ENCODE measurements at regions not wholly inside any gene's neighbourhood (a gene's known extent, or its start where the extent isn't known, plus 50 kb on each side); places are given as distances from the start of the nearest gene placed in this dataset.
"Not testable (repeated sequence)": the region's sequence is repeated elsewhere in the genome, so short reads cannot be mapped to it uniquely, and the experiment has no call there.

DNA sequence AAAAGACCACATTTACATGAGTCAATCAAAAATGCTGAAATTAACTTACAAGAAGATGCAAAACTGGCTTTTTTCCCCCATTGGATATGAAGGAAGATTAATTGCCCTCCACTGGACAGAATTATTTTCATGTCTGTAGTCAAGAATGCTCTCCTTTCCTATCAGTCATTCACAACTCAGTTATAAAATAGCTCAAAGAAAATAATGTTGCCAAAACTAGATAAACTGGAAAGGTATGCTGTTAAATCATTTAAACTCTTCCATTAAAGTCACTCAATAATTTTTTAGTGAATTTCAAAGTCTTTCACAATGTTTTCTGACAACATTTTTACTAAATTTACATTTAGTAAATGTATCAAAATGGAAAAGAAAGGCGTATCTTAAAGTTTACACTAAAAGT, 384.5 kb downstream of the HGF start:
- no peaks in the 10 kb centered on the region for H3K36me3 ChIP-seq (ENCODE audit: insufficient read depth, low read length)
- no peak overlapping the region for H2AFZ ChIP-seq (ENCODE audit: low read length)
- no peaks in the 10 kb centered on the region for H4K20me1 ChIP-seq (ENCODE audit: insufficient read depth, low read length, poor library complexity, severe bottlenecking)
- TF ChIP-seq, protein P1, sequence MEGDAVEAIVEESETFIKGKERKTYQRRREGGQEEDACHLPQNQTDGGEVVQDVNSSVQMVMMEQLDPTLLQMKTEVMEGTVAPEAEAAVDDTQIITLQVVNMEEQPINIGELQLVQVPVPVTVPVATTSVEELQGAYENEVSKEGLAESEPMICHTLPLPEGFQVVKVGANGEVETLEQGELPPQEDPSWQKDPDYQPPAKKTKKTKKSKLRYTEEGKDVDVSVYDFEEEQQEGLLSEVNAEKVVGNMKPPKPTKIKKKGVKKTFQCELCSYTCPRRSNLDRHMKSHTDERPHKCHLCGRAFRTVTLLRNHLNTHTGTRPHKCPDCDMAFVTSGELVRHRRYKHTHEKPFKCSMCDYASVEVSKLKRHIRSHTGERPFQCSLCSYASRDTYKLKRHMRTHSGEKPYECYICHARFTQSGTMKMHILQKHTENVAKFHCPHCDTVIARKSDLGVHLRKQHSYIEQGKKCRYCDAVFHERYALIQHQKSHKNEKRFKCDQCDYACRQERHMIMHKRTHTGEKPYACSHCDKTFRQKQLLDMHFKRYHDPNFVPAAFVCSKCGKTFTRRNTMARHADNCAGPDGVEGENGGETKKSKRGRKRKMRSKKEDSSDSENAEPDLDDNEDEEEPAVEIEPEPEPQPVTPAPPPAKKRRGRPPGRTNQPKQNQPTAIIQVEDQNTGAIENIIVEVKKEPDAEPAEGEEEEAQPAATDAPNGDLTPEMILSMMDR (conservative IDR thresholded peaks at IDR 0.05; ENCODE audit: low read length), result no peak
- TF ChIP-seq EZH2phosphoT487 (IDR thresholded peaks at IDR 0.05; ENCODE audit: borderline replicate concordance), result no peak
- H3K9me2 ChIP-seq (replicated peaks; ENCODE audit: low read depth, low read length), result no peaks in the 10 kb centered on the region
- H3K27me3 ChIP-seq (ENCODE audit: insufficient read depth, low read length, poor library complexity, severe bottlenecking), result no peaks in the 10 kb centered on the region
- no peaks in the 10 kb centered on the region for H3K79me2 ChIP-seq (ENCODE audit: insufficient read depth, low read length)
- H3K4me2 ChIP-seq (ENCODE audit: low read depth, low read length, poor library complexity, severe bottlenecking), result no peak overlapping the region
- H3K9ac ChIP-seq (ENCODE audit: low read depth, low read length, poor library complexity, severe bottlenecking), result no peak overlapping the region
- H3K9me3 ChIP-seq (ENCODE audit: insufficient read depth, low read depth, low read length), result no peaks in the 10 kb centered on the region
- no peaks in the 10 kb centered on the region for H3F3A ChIP-seq (ENCODE audit: low read depth)
- no peak overlapping the region for H3K4me3 ChIP-seq (ENCODE audit: low read length, poor library complexity, severe bottlenecking)
- H3K4me1 ChIP-seq (ENCODE audit: insufficient read depth, low read length, poor library complexity, severe bottlenecking), result no peaks in the 10 kb centered on the region

DNA sequence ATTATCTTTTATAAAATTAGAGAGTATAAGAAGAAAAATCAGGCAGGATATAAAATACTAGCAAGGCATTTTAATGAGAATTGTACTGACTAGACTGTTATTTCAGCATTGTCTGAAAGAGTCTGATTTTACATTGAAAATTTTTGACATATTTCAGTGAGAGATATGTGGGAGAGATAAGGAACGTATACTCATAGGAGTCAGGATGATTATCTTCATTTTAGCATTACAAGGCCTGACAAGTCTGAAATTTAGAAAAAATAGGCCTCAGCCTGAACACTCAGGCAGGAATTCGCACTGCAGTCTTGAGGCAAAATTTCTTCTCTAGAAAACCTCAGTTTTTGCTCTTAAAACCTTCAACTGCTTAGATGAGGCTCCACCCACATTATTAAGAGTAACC, 386.0 kb downstream of the HGF start:
- H4K20me1 ChIP-seq (ENCODE audit: insufficient read depth, low read length, poor library complexity, severe bottlenecking), result no peaks in the 10 kb centered on the region
- no peaks in the 10 kb centered on the region for H3F3A ChIP-seq (ENCODE audit: low read depth)
- no peaks in the 10 kb centered on the region for H3K79me2 ChIP-seq (ENCODE audit: insufficient read depth, low read length)
- no peaks in the 10 kb centered on the region for H3K36me3 ChIP-seq (ENCODE audit: insufficient read depth, low read length)
- no peak overlapping the region for H3K4me3 ChIP-seq (ENCODE audit: low read length, poor library complexity, severe bottlenecking)
- H2AFZ ChIP-seq (ENCODE audit: low read length), result no peak overlapping the region
- no peaks in the 10 kb centered on the region for H3K9me3 ChIP-seq (ENCODE audit: insufficient read depth, low read depth, low read length)
- no peak overlapping the region for H3K4me2 ChIP-seq (ENCODE audit: low read depth, low read length, poor library complexity, severe bottlenecking)
- no peak for TF ChIP-seq EZH2phosphoT487 (IDR thresholded peaks at IDR 0.05; ENCODE audit: borderline replicate concordance)
- TF ChIP-seq, protein P1 (conservative IDR thresholded peaks at IDR 0.05; ENCODE audit: low read length), result no peak
- H3K27me3 ChIP-seq (ENCODE audit: insufficient read depth, low read length, poor library complexity, severe bottlenecking), result no peaks in the 10 kb centered on the region
- no peak overlapping the region for H3K9ac ChIP-seq (ENCODE audit: low read depth, low read length, poor library complexity, severe bottlenecking)
- H3K9me2 ChIP-seq (replicated peaks; ENCODE audit: low read depth, low read length), result no peaks in the 10 kb centered on the region
- no peaks in the 10 kb centered on the region for H3K4me1 ChIP-seq (ENCODE audit: insufficient read depth, low read length, poor library complexity, severe bottlenecking)

DNA sequence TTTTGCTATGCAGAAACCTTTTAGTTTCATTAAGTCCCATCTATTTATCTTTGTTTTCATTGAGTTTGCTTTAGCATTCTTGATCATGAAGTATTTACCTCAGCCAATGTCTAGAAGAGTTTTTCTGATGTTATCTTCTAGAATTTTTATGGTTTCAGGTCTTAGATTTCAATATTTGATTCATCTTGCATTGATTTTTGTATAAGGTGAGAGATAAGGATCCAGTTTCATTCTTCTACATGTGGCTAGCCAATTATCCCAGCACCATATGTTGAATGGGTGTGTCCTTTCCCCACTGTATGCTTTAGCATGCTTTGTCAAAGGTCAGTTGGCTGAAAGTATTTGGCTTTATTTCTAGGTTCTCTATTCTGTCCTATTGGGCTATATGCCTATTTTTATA, 395.2 kb downstream of the HGF start:
- H3K9ac ChIP-seq (ENCODE audit: low read depth, low read length, poor library complexity, severe bottlenecking); H3K36me3 ChIP-seq (ENCODE audit: insufficient read depth, low read length); H3K9me2 ChIP-seq (replicated peaks; ENCODE audit: low read depth, low read length); H3K4me2 ChIP-seq (ENCODE audit: low read depth, low read length, poor library complexity, severe bottlenecking); H2AFZ ChIP-seq (ENCODE audit: low read length); H3K27me3 ChIP-seq (ENCODE audit: insufficient read depth, low read length, poor library complexity, severe bottlenecking); H4K20me1 ChIP-seq (ENCODE audit: insufficient read depth, low read length, poor library complexity, severe bottlenecking); H3K9me3 ChIP-seq (ENCODE audit: insufficient read depth, low read depth, low read length); H3F3A ChIP-seq (ENCODE audit: low read depth); H3K4me1 ChIP-seq (ENCODE audit: insufficient read depth, low read length, poor library complexity, severe bottlenecking); H3K79me2 ChIP-seq (ENCODE audit: insufficient read depth, low read length); H3K4me3 ChIP-seq (ENCODE audit: low read length, poor library complexity, severe bottlenecking): not testable (repeated sequence)

DNA sequence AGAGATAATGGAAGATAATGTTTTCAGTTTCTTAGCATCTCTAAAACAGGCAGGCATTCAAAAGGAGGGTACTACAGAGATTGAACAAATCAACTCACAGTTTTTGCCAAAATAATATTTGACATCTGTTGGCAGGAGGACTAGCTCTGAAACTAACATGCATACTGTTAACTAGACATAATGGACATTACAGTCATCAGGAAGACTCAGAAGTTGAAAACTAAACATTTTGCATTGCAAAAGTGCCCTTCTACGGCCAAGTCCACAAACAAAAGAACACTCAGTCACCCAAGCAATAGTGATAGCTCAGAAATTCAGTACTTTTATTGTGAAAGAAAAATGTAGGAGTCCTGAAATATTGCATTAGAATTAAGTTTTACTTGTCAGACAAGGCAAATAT, 399.0 kb downstream of the HGF start:
- no peaks in the 10 kb centered on the region for H3F3A ChIP-seq (ENCODE audit: low read depth)
- no peaks in the 10 kb centered on the region for H3K27me3 ChIP-seq (ENCODE audit: insufficient read depth, low read length, poor library complexity, severe bottlenecking)
- no peak overlapping the region for H3K4me2 ChIP-seq (ENCODE audit: low read depth, low read length, poor library complexity, severe bottlenecking)
- H3K9me3 ChIP-seq (ENCODE audit: insufficient read depth, low read depth, low read length), result no peaks in the 10 kb centered on the region
- H3K9me2 ChIP-seq (replicated peaks; ENCODE audit: low read depth, low read length), result no peaks in the 10 kb centered on the region
- H2AFZ ChIP-seq (ENCODE audit: low read length), result no peak overlapping the region
- TF ChIP-seq, protein P1 (conservative IDR thresholded peaks at IDR 0.05; ENCODE audit: low read length), result no peak
- no peak for TF ChIP-seq EZH2phosphoT487 (IDR thresholded peaks at IDR 0.05; ENCODE audit: borderline replicate concordance)
- H3K4me1 ChIP-seq (ENCODE audit: insufficient read depth, low read length, poor library complexity, severe bottlenecking), result no peaks in the 10 kb centered on the region
- H4K20me1 ChIP-seq (ENCODE audit: insufficient read depth, low read length, poor library complexity, severe bottlenecking), result no peaks in the 10 kb centered on the region
- no peak overlapping the region for H3K4me3 ChIP-seq (ENCODE audit: low read length, poor library complexity, severe bottlenecking)
- no peak overlapping the region for H3K9ac ChIP-seq (ENCODE audit: low read depth, low read length, poor library complexity, severe bottlenecking)
- no peaks in the 10 kb centered on the region for H3K36me3 ChIP-seq (ENCODE audit: insufficient read depth, low read length)
- H3K79me2 ChIP-seq (ENCODE audit: insufficient read depth, low read length), result no peaks in the 10 kb centered on the region
